HCT116 (cell line): ENCODE measurements at regions not wholly inside any gene's neighbourhood (a gene's known extent, or its start where the extent isn't known, plus 50 kb on each side); places are given as distances from the start of the nearest gene placed in this dataset.

ENCODE experiments used
- CTCF ChIP-seq, 3 experiments: fragments of 200-600 bp in 1 of 3; sonication (generic) in 1 of 3; IDR thresholded peaks in 2 of 3; conservative IDR thresholded peaks in 1 of 3; 2 replicates each; pipeline ENCODE4 v1.5.1; 2012 to 2017; ENCODE audit warnings: low read depth in 2 of 3, low read length in 2 of 3, antibody characterized with exemption in 1 of 3, borderline replicate concordance in 1 of 3, control low read depth in 1 of 3, mild to moderate bottlenecking in 1 of 3, mixed read lengths in 1 of 3, mixed run types in 1 of 3, moderate library complexity in 1 of 3; ENCODE audit not compliant: insufficient read depth in 1 of 3
- EZH2 ChIP-seq: fragments of 200-600 bp; sonication (generic); IDR thresholded peaks from 2 replicates; pipeline ENCODE4 v1.6.1; 2017; ENCODE audit warnings: antibody characterized with exemption, mixed run types
- EZH2phosphoT487 ChIP-seq: fragments of 200-600 bp; IDR thresholded peaks from 2 replicates; pipeline ENCODE4 v1.6.1; 2018; ENCODE audit warnings: antibody characterized with exemption, borderline replicate concordance
- MAX ChIP-seq: IDR thresholded peaks from 2 replicates; pipeline ENCODE4 v1.6.1; 2012
- POLR2A ChIP-seq: IDR thresholded peaks from 2 replicates; pipeline ENCODE4 v1.7.0; 2011; ENCODE audit warnings: borderline replicate concordance; ENCODE audit not compliant: insufficient read depth, insufficient read length; ENCODE audit errors: extremely low read depth
- RAD21 ChIP-seq: IDR thresholded peaks from 2 replicates; pipeline ENCODE4 v1.6.1; 2012; ENCODE audit warnings: low read depth, mild to moderate bottlenecking
- REST ChIP-seq: IDR thresholded peaks from 2 replicates; pipeline ENCODE4 v1.6.1; 2012; ENCODE audit warnings: low read depth
- SIN3A ChIP-seq: IDR thresholded peaks from 2 replicates; pipeline ENCODE4 v1.6.1; 2012; ENCODE audit warnings: low read depth
- ZFX ChIP-seq: fragments of 450-650 bp; IDR thresholded peaks from 2 replicates; pipeline ENCODE4 v1.6.1; 2017

- no peak for TF ChIP-seq RAD21
- TF ChIP-seq SIN3A: no peak
- TF ChIP-seq EZH2phosphoT487: no peak
- TF ChIP-seq EZH2: no peak
- no peak for TF ChIP-seq CTCF (IDR thresholded peaks at IDR 0.05 in 2 of 3, conservative IDR thresholded peaks at IDR 0.05 in 1 of 3; ENCODE audit: borderline replicate concordance in 1 of 3, insufficient read depth in 1 of 3, low read depth in 2 of 3, low read length in 2 of 3)
- TF ChIP-seq REST: no peak
- no peak for TF ChIP-seq POLR2A
- no peak for TF ChIP-seq ZFX
- TF ChIP-seq MAX: no peak
Observed at GRCh38 chr11:59273373-59273841, 60.7 kb upstream of the MPEG1 start.
